ENCODE measurements at regions not wholly inside any gene's neighbourhood (a gene's known extent, or its start where the extent isn't known, plus 50 kb on each side); places are given as distances from the start of the nearest gene placed in this dataset.
"Not testable (repeated sequence)": the region's sequence is repeated elsewhere in the genome, so short reads cannot be mapped to it uniquely, and the experiment has no call there.

GRCh38 chr2:34199971-34200370, 600.9 kb upstream of the FAM98A start:
- no peak for DNase-seq (ENCODE audit: low spot score)

- no peak for DNase-seq (ENCODE audit: low spot score)
These were observed 594.1 kb upstream of the FAM98A start for GRCh38 chr2:34193164-34193563.

- no peak for DNase-seq (ENCODE audit: low spot score)
These were observed 589.6 kb upstream of the FAM98A start for GRCh38 chr2:34188464-34189303.

GRCh38 chr2:34179511-34179910, 580.4 kb upstream of the FAM98A start:
- DNase-seq (ENCODE audit: low spot score) = no peak

GRCh38 chr2:34178482-34178881, 579.4 kb upstream of the FAM98A start:
- DNase-seq (ENCODE audit: low spot score) = peak; percentile 5

GRCh38 chr2:34176693-34177092, 577.6 kb upstream of the FAM98A start:
- DNase-seq (ENCODE audit: low spot score) = no peak

- no peak for DNase-seq (ENCODE audit: low spot score)
These were observed 575.4 kb upstream of the FAM98A start for GRCh38 chr2:34174506-34174905.

- DNase-seq (ENCODE audit: low spot score) = no peak
These were observed 563.1 kb upstream of the FAM98A start for GRCh38 chr2:34162231-34162630.

- DNase-seq (ENCODE audit: low spot score) = no peak
These were observed 562.5 kb upstream of the FAM98A start for GRCh38 chr2:34161549-34161948.

- no peak for DNase-seq (ENCODE audit: low spot score)
These were observed 560.8 kb upstream of the FAM98A start for GRCh38 chr2:34159901-34160300.

- no peak for DNase-seq (ENCODE audit: low spot score)
These were observed 554.4 kb upstream of the FAM98A start for GRCh38 chr2:34153484-34153883.

GRCh38 chr2:34147780-34148179, 548.7 kb upstream of the FAM98A start:
- no peak for DNase-seq (ENCODE audit: low spot score)

- DNase-seq (ENCODE audit: low spot score) = no peak
These were observed 544.0 kb upstream of the FAM98A start for GRCh38 chr2:34143149-34143548.

- DNase-seq (ENCODE audit: low spot score) = not testable (repeated sequence)
These were observed 543.5 kb upstream of the FAM98A start for GRCh38 chr2:34142531-34143008.

- not testable (repeated sequence) for DNase-seq (ENCODE audit: low spot score)
These were observed 534.0 kb upstream of the FAM98A start for GRCh38 chr2:34133065-34133464.

- no peak for DNase-seq (ENCODE audit: low spot score)
These were observed 527.2 kb upstream of the FAM98A start for GRCh38 chr2:34126279-34126678.

GRCh38 chr2:34123996-34124785, 525.1 kb upstream of the FAM98A start:
- no peak for DNase-seq (ENCODE audit: low spot score)

GRCh38 chr2:34121076-34121475, 522.0 kb upstream of the FAM98A start:
- DNase-seq (ENCODE audit: low spot score) = peak; percentile 16

- DNase-seq (ENCODE audit: low spot score) = no peak
These were observed 516.0 kb upstream of the FAM98A start for GRCh38 chr2:34115076-34115475.

- no peak for DNase-seq (ENCODE audit: low spot score)
These were observed 513.1 kb upstream of the FAM98A start for GRCh38 chr2:34112161-34112560.

- DNase-seq (ENCODE audit: low spot score) = no peak
These were observed 511.3 kb upstream of the FAM98A start for GRCh38 chr2:34110392-34110791.

GRCh38 chr2:34107811-34108210, 508.7 kb upstream of the FAM98A start:
- no peak for DNase-seq (ENCODE audit: low spot score)
